Transverse colon (tissue), 4 donors: ENCODE measurements at regions not wholly inside any gene's neighbourhood (a gene's known extent, or its start where the extent isn't known, plus 50 kb on each side); places are given as distances from the start of the nearest gene placed in this dataset.
"Not testable (repeated sequence)": the region's sequence is repeated elsewhere in the genome, so short reads cannot be mapped to it uniquely, and the experiment has no call there.

Source experiments
- CTCF ChIP-seq, 5 experiments: fragments of 200-600 bp in 3 of 5; fragments of 450-650 bp in 2 of 5; sonication (generic) in 3 of 5; IDR thresholded peaks; 1 replicate in 2 of 5; 2 replicates in 3 of 5; pipeline ENCODE4 v1.5.1; 2016 to 2017; ENCODE audit warnings: antibody characterized with exemption in 5 of 5, inconsistent platforms in 3 of 5, mild to moderate bottlenecking in 2 of 5, moderate library complexity in 1 of 5
- POLR2AphosphoS5 ChIP-seq, 3 donors: sonication (generic); formaldehyde crosslinking; IDR thresholded peaks; one replicate each; pipeline ENCODE4 v1.6.1; 2016; ENCODE audit warnings: antibody characterized with exemption in 3 of 3

- TF ChIP-seq CTCF, POLR2AphosphoS5 (IDR thresholded peaks at IDR 0.05): not testable (repeated sequence)
Observed at GRCh38 chr6:138674444-138674843, 99.1 kb upstream of the CCDC28A start.
